Heart right ventricle (tissue), 16 donors: ENCODE measurements at regions not wholly inside any gene's neighbourhood (a gene's known extent, or its start where the extent isn't known, plus 50 kb on each side); places are given as distances from the start of the nearest gene placed in this dataset.

Experiments
- ATAC-seq, 8 donors: fragments of 200-7000 bp; cut with Tn5 transposase; one replicate each; pipeline ENCODE4 v1.9.1; 2020; ENCODE audit warnings: mild to moderate bottlenecking in 8 of 8, moderate library complexity in 8 of 8, moderate number of reproducible peaks in 1 of 8
- DNase-seq, 2 donors: peaks; one replicate each; pipeline ENCODE4 v3.0.0-alpha.2; 2020
- H3K27ac ChIP-seq, 10 donors: fragments of 200-600 bp; sonication (generic) in 2 of 10; one replicate each; pipeline versions ENCODE4 v1.5.0 to v1.8.0; 2020 to 2022; ENCODE audit warnings: mild to moderate bottlenecking in 3 of 10
- H3K27me3 ChIP-seq, 7 donors: fragments of 200-600 bp; one replicate each; pipeline ENCODE4 v1.8.0; 2021 to 2022; ENCODE audit warnings: mild to moderate bottlenecking in 2 of 7
- H3K36me3 ChIP-seq, 9 donors: fragments of 200-600 bp; sonication (generic) in 1 of 9; one replicate each; pipeline versions ENCODE4 v1.5.0 to v1.8.0; 2020 to 2022; ENCODE audit warnings: mild to moderate bottlenecking in 2 of 9
- H3K4me1 ChIP-seq, 9 donors: fragments of 200-600 bp; sonication (generic) in 1 of 9; one replicate each; pipeline versions ENCODE4 v1.5.0 to v1.8.0; 2020 to 2022; ENCODE audit warnings: mild to moderate bottlenecking in 4 of 9
- H3K4me3 ChIP-seq, 10 donors: fragments of 200-600 bp; sonication (generic) in 2 of 10; one replicate each; pipeline versions ENCODE4 v1.5.0 to v1.8.0; 2020 to 2022; ENCODE audit warnings: mild to moderate bottlenecking in 7 of 10, moderate library complexity in 2 of 10
- H3K9me3 ChIP-seq, 11 donors: fragments of 200-600 bp in 10 of 11; sonication (generic) in 2 of 11; one replicate each; pipeline versions ENCODE4 v1.5.0 to v1.8.0; 2013 to 2022; ENCODE audit warnings: mild to moderate bottlenecking in 2 of 11, control low read depth in 1 of 11, moderate library complexity in 1 of 11
- CTCF ChIP-seq, 9 donors: fragments of 200-600 bp; sonication (generic) in 2 of 9; IDR thresholded peaks; one replicate each; pipeline versions ENCODE4 v1.5.0 to v1.8.0; 2021 to 2022; ENCODE audit warnings: antibody characterized with exemption in 9 of 9, mild to moderate bottlenecking in 5 of 9, moderate library complexity in 1 of 9
- WGBS, 2 donors: extraction: QIAGEN DNeasy Blood & Tissue Kit; methylation state at CpG; one replicate each; pipeline ENCODE4 v1.1.7; 2013; ENCODE audit warnings: inconsistent platforms in 1 of 2; 5-methylcytosine and 5-hydroxymethylcytosine counted together
- intact Hi-C, 10 donors: fragments of 100-400 bp; cut with DNase I; formaldehyde crosslinking; loops; one replicate each; pipeline versions ENCODE4 v1.11.1 to v1.14.2; 2022
- donor health status: Arrhythmogenic right ventricular cardiomyopathy.
- donor health status: ischemic (EF 13 %, LVEDD 7.1; RV severe dilation, severe dysfunction).
- donor health status: healthy with polysubstance abuse.
- donor health status: DM: no; HTN: yes; CAD: no.
- donor health status: DM: no; HTN: no; CAD: no.
- donor health status: ischemic (EF 25% LVEDD 6.9; RV normal size, moderate dysfunction).
- donor health status: ischemic (EF 25% LVEDD 5.7; RV mildly dilated, moderate dysfunction).
- donor health status: healthy.
- donor health status: DM: yes; HTN: yes; CAD: no.
- donor health status: Ischemic cardiomyopathy.
- donor health status: ischemic (EF 35%, LVEDD 5.7; RV mildly dilated, moderate dysfunction).
- donor health status: nonischemic (EF 11% LVEDD 7.7; RV severe dilation, severe dysfunction).
- donor health status: DM: yes; HTN: yes; CAD: no.
- donor health status: PGD.
- donor health status: ischemic (EF 29% LVEDD 5.4; RV normal size, mild dysfunction).
- donor health status: nonischemic (EF 23%, LVEDD 6.1; RV moderate dilation, normal function).

GRCh38 chr10:57222603-57223002, 861.5 kb upstream of the ZWINT start:
- H3K27ac ChIP-seq = no peak overlapping the region
- no peak overlapping the region for H3K4me3 ChIP-seq
- ATAC-seq (no peak), DNase-seq (no peak)
- H3K36me3 ChIP-seq = no peaks in the 10 kb centered on the region
- WGBS, 2 donors = 50% methylated on average over 2 of the region's 2 CpGs
- peaks cover 0 to 5% (median 0%) of the 10 kb centered on the region in 11 donors for H3K9me3 ChIP-seq
- no peak for TF ChIP-seq CTCF (IDR thresholded peaks at IDR 0.05)
- intact Hi-C loops = no loop called here
- no peaks in the 10 kb centered on the region for H3K4me1 ChIP-seq
- no peaks in the 10 kb centered on the region for H3K27me3 ChIP-seq

GRCh38 chr10:57222129-57222528, 861.1 kb upstream of the ZWINT start:
- 56 to 66% methylated on average over 3 of the region's 3 CpGs for WGBS, 2 donors
- intact Hi-C loops = no loop called here
- ATAC-seq = no peak

GRCh38 chr10:57221674-57222073, 860.6 kb upstream of the ZWINT start:
- TF ChIP-seq CTCF (IDR thresholded peaks at IDR 0.05) = no peak
- no peaks in the 10 kb centered on the region for H3K4me1 ChIP-seq
- peaks cover 0 to 2% (median 0%) of the 10 kb centered on the region in 11 donors for H3K9me3 ChIP-seq
- H3K4me3 ChIP-seq = no peak overlapping the region
- no peaks in the 10 kb centered on the region for H3K36me3 ChIP-seq
- whole genome bisulfite sequencing, 2 donors = 56 to 61% methylated on average over 3 of the region's 3 CpGs
- H3K27me3 ChIP-seq = no peaks in the 10 kb centered on the region
- H3K27ac ChIP-seq = no peak overlapping the region
- intact Hi-C loops = no loop called here
- DNase-seq (no peak), ATAC-seq (no peak)

More at GRCh38 chr10:57222129-57222528, 861.1 kb upstream of the ZWINT start:
- no peak for DNase-seq
- TF ChIP-seq CTCF (IDR thresholded peaks at IDR 0.05) = no peak
- Histone ChIP-seq H3K27me3 (no peaks in the 10 kb centered on the region), H3K4me1 (no peaks in the 10 kb centered on the region), H3K9me3 (peaks cover 0 to 2% (median 0%) of the 10 kb centered on the region in 11 donors), H3K36me3 (no peaks in the 10 kb centered on the region), H3K27ac (no peak overlapping the region), H3K4me3 (no peak overlapping the region)

GRCh38 chr10:57218382-57218781, 857.3 kb upstream of the ZWINT start:
- H3K9me3 ChIP-seq = no peaks in the 10 kb centered on the region
- H3K4me1 ChIP-seq = no peaks in the 10 kb centered on the region
- H3K4me3 ChIP-seq = no peak overlapping the region
- H3K36me3 ChIP-seq = no peaks in the 10 kb centered on the region
- no peak overlapping the region for H3K27ac ChIP-seq
- DNase-seq (no peak), ATAC-seq (no peak)
- intact Hi-C loops = no loop called here
- no peaks in the 10 kb centered on the region for H3K27me3 ChIP-seq
- no peak for TF ChIP-seq CTCF (IDR thresholded peaks at IDR 0.05)

GRCh38 chr10:57202356-57202755, 841.3 kb upstream of the ZWINT start:
- H3K4me1 ChIP-seq = no peaks in the 10 kb centered on the region
- H3K4me3 ChIP-seq = no peak overlapping the region
- no peaks in the 10 kb centered on the region for H3K36me3 ChIP-seq
- DNase-seq (no peak), ATAC-seq (no peak)
- no peaks in the 10 kb centered on the region for H3K27me3 ChIP-seq
- H3K27ac ChIP-seq = no peak overlapping the region
- H3K9me3 ChIP-seq = peaks cover 0 to 5% (median 0%) of the 10 kb centered on the region in 11 donors
- 52 to 58% methylated on average over 1 of the region's 1 CpG for WGBS, 2 donors
- intact Hi-C loops = no loop called here
- no peak for TF ChIP-seq CTCF (IDR thresholded peaks at IDR 0.05)
